ENCODE measurements at regions not wholly inside any gene's neighbourhood (a gene's known extent, or its start where the extent isn't known, plus 50 kb on each side); places are given as distances from the start of the nearest gene placed in this dataset.

- Histone ChIP-seq H4K20me1 (ENCODE audit: insufficient read depth) (no peaks in the 10 kb centered on the region), H3K9ac (no peak overlapping the region), H3K9me3 (0 out of 2 replicates have a peak, but pooled peaks cover 3% of the 10 kb centered on the region), H3K27me3 (ENCODE audit: insufficient read depth) (no peaks in the 10 kb centered on the region), H3K4me3 (ENCODE audit: low read depth in 2 of 2, low read length in 1 of 2) (no peak overlapping the region), H3K9me2 (no peaks in the 10 kb centered on the region), H3K36me3 (replicated peaks in 1 of 2; ENCODE audit: control insufficient read depth in 1 of 2, insufficient read depth in 2 of 2, low read length in 1 of 2) (no peaks in the 10 kb centered on the region), H3K79me2 (ENCODE audit: insufficient read depth) (no peaks in the 10 kb centered on the region), H2AFZ (ENCODE audit: low read depth) (no peak overlapping the region), H3K27ac (ENCODE audit: low read depth in 2 of 2, low read length in 1 of 2) (no peak overlapping the region), H3F3A (replicated peaks; ENCODE audit: insufficient read depth) (no peaks in the 10 kb centered on the region), H3K4me2 (no peak overlapping the region), H3K4me1 (ENCODE audit: control insufficient read depth in 1 of 2, insufficient read depth in 2 of 2, low read depth in 1 of 2, low read length in 1 of 2) (no peaks in the 10 kb centered on the region)
- DNase-seq = no peak
- WGBS (ENCODE audit: low lambda C conversion rate) = 64% methylated on average over 3 of the region's 3 CpGs
- no peak for TF ChIP-seq RAD21 (IDR thresholded peaks at IDR 0.05; ENCODE audit: low read length)
- no peak for TF ChIP-seq USF2 (IDR thresholded peaks at IDR 0.05; ENCODE audit: borderline replicate concordance, low read depth, low read length)
- TF ChIP-seq EP300 (IDR thresholded peaks at IDR 0.05; ENCODE audit: borderline replicate concordance in 1 of 2, low read depth in 1 of 2, low read length in 1 of 2) = no peak
- no peak for TF ChIP-seq POLR2AphosphoS5 (IDR thresholded peaks at IDR 0.05; ENCODE audit: low read depth, low read length)
- no peak for TF ChIP-seq CTCF (IDR thresholded peaks at IDR 0.05)
- TF ChIP-seq PBX3 (IDR thresholded peaks at IDR 0.05) = no peak
- no peak for TF ChIP-seq USF1 (IDR thresholded peaks at IDR 0.05; ENCODE audit: borderline replicate concordance, low read depth)
- no peak for TF ChIP-seq TCF12 (IDR thresholded peaks at IDR 0.05)
- TF ChIP-seq RXRA (IDR thresholded peaks at IDR 0.05; ENCODE audit: borderline replicate concordance, low read depth) = no peak
- no peak for TF ChIP-seq TAF1 (IDR thresholded peaks at IDR 0.05; ENCODE audit: borderline replicate concordance, low read depth, low read length)
- no peak for TF ChIP-seq CHD2 (IDR thresholded peaks at IDR 0.05; ENCODE audit: low read length, partially characterized antibody)
- TF ChIP-seq GATA2 (CRISPR knock-in tag; IDR thresholded peaks at IDR 0.05) = no peak
- no peak for TF ChIP-seq SMC3 (IDR thresholded peaks at IDR 0.05; ENCODE audit: low read depth, low read length)
- no peak for TF ChIP-seq FOXM1 (IDR thresholded peaks at IDR 0.05; ENCODE audit: low read depth)
- ChIA-PET CTCF (no interaction called here), POLR2A (no interaction called here)
Observed at GRCh38 chr3:162334537-162334936, 837.9 kb downstream of the OTOL1 start.

GRCh38 chr3:162337630-162338029, 841.0 kb downstream of the OTOL1 start:
- Histone ChIP-seq H2AFZ (ENCODE audit: low read depth) (no peak overlapping the region), H3K4me1 (ENCODE audit: control insufficient read depth in 1 of 2, insufficient read depth in 2 of 2, low read depth in 1 of 2, low read length in 1 of 2) (no peaks in the 10 kb centered on the region), H3K27ac (ENCODE audit: low read depth in 2 of 2, low read length in 1 of 2) (no peak overlapping the region), H3K4me2 (no peak overlapping the region), H3K9me2 (no peaks in the 10 kb centered on the region), H3K9me3 (no peaks in the 10 kb centered on the region), H4K20me1 (ENCODE audit: insufficient read depth) (no peaks in the 10 kb centered on the region), H3F3A (replicated peaks; ENCODE audit: insufficient read depth) (no peaks in the 10 kb centered on the region), H3K4me3 (ENCODE audit: low read depth in 2 of 2, low read length in 1 of 2) (no peak overlapping the region), H3K79me2 (ENCODE audit: insufficient read depth) (no peaks in the 10 kb centered on the region), H3K36me3 (replicated peaks in 1 of 2; ENCODE audit: control insufficient read depth in 1 of 2, insufficient read depth in 2 of 2, low read length in 1 of 2) (no peaks in the 10 kb centered on the region), H3K9ac (no peak overlapping the region), H3K27me3 (ENCODE audit: insufficient read depth) (no peaks in the 10 kb centered on the region)
- ChIA-PET CTCF (no interaction called here), POLR2A (no interaction called here)
- WGBS (ENCODE audit: low lambda C conversion rate) = 82% methylated on average over 1 of the region's 1 CpG
- DNase-seq = no peak
- no peak for TF ChIP-seq RAD21 (IDR thresholded peaks at IDR 0.05; ENCODE audit: low read length)
- TF ChIP-seq CTCF (IDR thresholded peaks at IDR 0.05) = no peak
- no peak for TF ChIP-seq NRF1 (IDR thresholded peaks at IDR 0.05; ENCODE audit: low read depth, low read length)
- no peak for TF ChIP-seq REST (IDR thresholded peaks at IDR 0.05; ENCODE audit: low read depth, low read length)
- TF ChIP-seq JUND (IDR thresholded peaks at IDR 0.05) = no peak
- no peak for TF ChIP-seq FOXM1 (IDR thresholded peaks at IDR 0.05; ENCODE audit: low read depth)
